Keratinocyte (primary cell): ENCODE measurements at regions not wholly inside any gene's neighbourhood (a gene's known extent, or its start where the extent isn't known, plus 50 kb on each side); places are given as distances from the start of the nearest gene placed in this dataset.

Experiments used
- DNase-seq: peaks from one replicate; pipeline ENCODE4 v3.0.0-alpha.2; 2011; ENCODE audit warnings: low read depth, missing footprints, low spot score
- FAIRE-seq: peaks from 2 replicates; lab custom pipeline; 2011; peaks lifted over from hg19 to GRCh38; lab: Jason Lieb, UNC
- H2AFZ ChIP-seq: 2 replicates; pipeline ENCODE4 v1.6.0; 2012; ENCODE audit warnings: low read length, control low read depth, inconsistent platforms; ENCODE audit not compliant: control insufficient read depth
- H3K27ac ChIP-seq: 2 replicates; pipeline ENCODE4 v1.5.1; 2011; ENCODE audit warnings: low read length; ENCODE audit not compliant: control insufficient read depth, insufficient read depth
- H3K27me3 ChIP-seq: 3 replicates; pipeline ENCODE4 v1.6.0; 2011; ENCODE audit warnings: low read length; ENCODE audit not compliant: control insufficient read depth, insufficient read depth; ENCODE audit errors: extremely low read depth
- H3K36me3 ChIP-seq, 2 experiments: 2 replicates in 1 of 2; 3 replicates in 1 of 2; pipeline ENCODE4 v1.5.1; 2011; ENCODE audit warnings: low read length in 2 of 2, mild to moderate bottlenecking in 1 of 2; ENCODE audit not compliant: control insufficient read depth in 2 of 2, insufficient read depth in 2 of 2; ENCODE audit errors: extremely low read depth in 1 of 2
- H3K4me1 ChIP-seq: 3 replicates; pipeline ENCODE4 v1.5.1; 2011; ENCODE audit warnings: low read length; ENCODE audit not compliant: control insufficient read depth, insufficient read depth; ENCODE audit errors: extremely low read depth
- H3K4me2 ChIP-seq: 3 replicates; pipeline ENCODE4 v1.6.0; 2011; ENCODE audit warnings: low read depth, low read length; ENCODE audit not compliant: control insufficient read depth, insufficient read depth; ENCODE audit errors: extremely low read depth
- H3K4me3 ChIP-seq, 3 experiments: fragments of 200-600 bp in 1 of 3; sonication (generic) in 1 of 3; 2 replicates in 2 of 3; 3 replicates in 1 of 3; pipeline ENCODE4 v1.5.1; 2011 to 2016; ENCODE audit warnings: low read length in 3 of 3, mild to moderate bottlenecking in 3 of 3, control low read depth in 2 of 3, inconsistent platforms in 1 of 3, low read depth in 1 of 3, mixed read lengths in 1 of 3, mixed run types in 1 of 3, moderate library complexity in 1 of 3; ENCODE audit not compliant: control insufficient read depth in 2 of 3, insufficient read depth in 2 of 3; ENCODE audit errors: extremely low read depth in 1 of 3
- H3K79me2 ChIP-seq: 2 replicates; pipeline ENCODE4 v1.6.0; 2012; ENCODE audit warnings: low read length; ENCODE audit not compliant: control insufficient read depth, insufficient read depth
- H3K9ac ChIP-seq: 3 replicates; pipeline ENCODE4 v1.6.0; 2011; ENCODE audit warnings: low read length; ENCODE audit not compliant: control insufficient read depth, insufficient read depth; ENCODE audit errors: extremely low read depth
- H3K9me1 ChIP-seq: 3 replicates; pipeline ENCODE4 v1.6.0; 2011; ENCODE audit warnings: low read length; ENCODE audit not compliant: control insufficient read depth, insufficient read depth; ENCODE audit errors: extremely low read depth
- H3K9me3 ChIP-seq: 2 replicates; pipeline ENCODE4 v1.5.1; 2012; ENCODE audit warnings: low read depth, low read length; ENCODE audit not compliant: control insufficient read depth
- H4K20me1 ChIP-seq: 3 replicates; pipeline ENCODE4 v1.6.0; 2011; ENCODE audit warnings: low read length; ENCODE audit not compliant: control insufficient read depth, insufficient read depth; ENCODE audit errors: extremely low read depth
- EZH2 ChIP-seq: IDR thresholded peaks from one replicate; pipeline ENCODE4 v1.6.1; 2012; ENCODE audit warnings: inconsistent platforms, mild to moderate bottlenecking, low read length, moderate library complexity
- dilution Hi-C: fragments of 300-500 bp; cut with MboI; formaldehyde crosslinking; loops from one replicate; pipeline ENCODE4 v1.7.0; 2020; ENCODE audit warnings: low sequenced_read_pairs; ENCODE audit not compliant: extremely low pct_ligation_motif_present
- TF ChIP-seq, protein P1 (sequence below), 3 experiments: IDR thresholded peaks in 1 of 3; conservative IDR thresholded peaks in 1 of 3; optimal IDR thresholded peaks in 1 of 3; 2 replicates in 2 of 3; 3 replicates in 1 of 3; pipeline versions ENCODE3 to v1.5.1; 2011; ENCODE audit warnings: low read length in 3 of 3, mild to moderate bottlenecking in 3 of 3, moderate library complexity in 2 of 3, control low read depth in 1 of 3, inconsistent platforms in 1 of 3; ENCODE audit not compliant: insufficient read depth in 2 of 3; ENCODE audit errors: extremely low read depth in 1 of 3

DNA sequence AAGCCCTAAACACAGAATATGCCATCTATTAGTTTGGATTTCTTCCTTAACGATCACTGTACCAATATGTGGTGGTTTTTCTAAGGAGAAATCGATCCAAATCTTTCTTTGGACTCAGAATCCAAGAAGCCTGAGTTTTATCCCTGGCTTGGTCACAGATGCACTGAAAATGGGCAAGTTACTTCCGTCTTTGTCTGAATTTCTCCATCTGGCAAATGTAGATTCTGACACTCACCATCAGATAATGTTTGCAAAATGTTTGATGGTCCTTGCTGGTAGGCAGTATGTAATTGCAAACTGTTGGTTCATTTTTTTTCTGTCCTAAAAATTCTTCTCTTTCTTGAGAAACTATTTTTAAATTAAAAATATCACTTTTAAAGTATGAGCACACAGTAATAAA lies 115.0 kb downstream of the TSEN15 start:
- H3K9me3 ChIP-seq = no peaks in the 10 kb centered on the region
- no peaks in the 10 kb centered on the region for H3K79me2 ChIP-seq
- no peaks in the 10 kb centered on the region for H4K20me1 ChIP-seq
- H3K4me3 ChIP-seq = no peak overlapping the region
- no peaks in the 10 kb centered on the region for H3K4me1 ChIP-seq
- no peak overlapping the region for H2AFZ ChIP-seq
- no peak overlapping the region for H3K27ac ChIP-seq
- H3K9me1 ChIP-seq = no peaks in the 10 kb centered on the region
- FAIRE-seq (no peak), DNase-seq (no peak)
- TF ChIP-seq, protein P1, sequence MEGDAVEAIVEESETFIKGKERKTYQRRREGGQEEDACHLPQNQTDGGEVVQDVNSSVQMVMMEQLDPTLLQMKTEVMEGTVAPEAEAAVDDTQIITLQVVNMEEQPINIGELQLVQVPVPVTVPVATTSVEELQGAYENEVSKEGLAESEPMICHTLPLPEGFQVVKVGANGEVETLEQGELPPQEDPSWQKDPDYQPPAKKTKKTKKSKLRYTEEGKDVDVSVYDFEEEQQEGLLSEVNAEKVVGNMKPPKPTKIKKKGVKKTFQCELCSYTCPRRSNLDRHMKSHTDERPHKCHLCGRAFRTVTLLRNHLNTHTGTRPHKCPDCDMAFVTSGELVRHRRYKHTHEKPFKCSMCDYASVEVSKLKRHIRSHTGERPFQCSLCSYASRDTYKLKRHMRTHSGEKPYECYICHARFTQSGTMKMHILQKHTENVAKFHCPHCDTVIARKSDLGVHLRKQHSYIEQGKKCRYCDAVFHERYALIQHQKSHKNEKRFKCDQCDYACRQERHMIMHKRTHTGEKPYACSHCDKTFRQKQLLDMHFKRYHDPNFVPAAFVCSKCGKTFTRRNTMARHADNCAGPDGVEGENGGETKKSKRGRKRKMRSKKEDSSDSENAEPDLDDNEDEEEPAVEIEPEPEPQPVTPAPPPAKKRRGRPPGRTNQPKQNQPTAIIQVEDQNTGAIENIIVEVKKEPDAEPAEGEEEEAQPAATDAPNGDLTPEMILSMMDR (optimal IDR thresholded peaks at IDR 0.05 in 1 of 3, IDR thresholded peaks at IDR 0.05 in 1 of 3, conservative IDR thresholded peaks at IDR 0.05 in 1 of 3; ENCODE audit: extremely low read depth in 1 of 3, insufficient read depth in 2 of 3, low read length in 3 of 3) = no peak
- no peak for TF ChIP-seq EZH2
- no peaks in the 10 kb centered on the region for H3K27me3 ChIP-seq
- H3K4me2 ChIP-seq = no peak overlapping the region
- no peak overlapping the region for H3K9ac ChIP-seq
- H3K36me3 ChIP-seq = no peaks in the 10 kb centered on the region
- dilution Hi-C loops = no loop called here

DNA sequence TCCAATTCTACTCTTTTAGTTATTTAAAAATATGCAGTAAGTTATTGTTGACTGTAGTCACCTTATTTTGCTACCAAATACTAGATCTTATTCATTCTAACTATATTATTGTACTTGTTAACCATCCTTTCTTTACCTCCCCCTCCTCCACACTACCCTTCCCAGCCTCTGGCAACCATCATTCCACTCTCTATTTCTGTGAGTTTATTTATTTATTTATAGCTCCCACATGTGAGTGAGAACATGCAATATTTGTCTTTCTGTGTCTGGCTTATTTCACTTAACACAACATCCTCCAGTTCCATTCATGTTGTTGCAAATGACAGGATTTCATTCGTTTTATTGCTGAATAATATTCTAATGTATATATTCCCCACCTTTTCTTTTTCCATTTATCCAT lies 115.8 kb downstream of the TSEN15 start:
- FAIRE-seq (no peak), DNase-seq (no peak)
- H3K9me3 ChIP-seq = no peaks in the 10 kb centered on the region
- no peak overlapping the region for H3K4me2 ChIP-seq
- H3K79me2 ChIP-seq = no peaks in the 10 kb centered on the region
- no peak overlapping the region for H3K9ac ChIP-seq
- no peaks in the 10 kb centered on the region for H3K9me1 ChIP-seq
- TF ChIP-seq, protein P1 (optimal IDR thresholded peaks at IDR 0.05 in 1 of 3, IDR thresholded peaks at IDR 0.05 in 1 of 3, conservative IDR thresholded peaks at IDR 0.05 in 1 of 3; ENCODE audit: extremely low read depth in 1 of 3, insufficient read depth in 2 of 3, low read length in 3 of 3) = no peak
- no peak for TF ChIP-seq EZH2
- no peaks in the 10 kb centered on the region for H3K27me3 ChIP-seq
- H3K36me3 ChIP-seq = no peaks in the 10 kb centered on the region
- H2AFZ ChIP-seq = no peak overlapping the region
- no peak overlapping the region for H3K27ac ChIP-seq
- H3K4me3 ChIP-seq = no peak overlapping the region
- no peaks in the 10 kb centered on the region for H3K4me1 ChIP-seq
- dilution Hi-C loops = no loop called here
- no peaks in the 10 kb centered on the region for H4K20me1 ChIP-seq
